Calu3 (cell line): ENCODE measurements at regions not wholly inside any gene's neighbourhood (a gene's known extent, or its start where the extent isn't known, plus 50 kb on each side); places are given as distances from the start of the nearest gene placed in this dataset.

Source experiments
- BruUV-seq: library from RNA; stranded (reverse); fragments of 400-500 nt; replicated peaks from 2 replicates; lab custom pipeline; 2021; lab: Mats Ljungman, UMichigan
- CTCF ChIA-PET: fragments of 300-600 bp; sonication (Branson Sonifier 250); formaldehyde crosslinking; loops from one replicate; lab custom pipeline; 2022; ENCODE audit warnings: antibody characterized with exemption; lab: Charles Lee
- DNase-seq: peaks from one replicate; pipeline ENCODE4 v3.0.0; 2022
- H3K27ac Mint-ChIP-seq: one replicate; pipeline ENCODE4 v1.8.0; 2022; ENCODE audit warnings: mixed read lengths; ENCODE audit not compliant: unreplicated experiment
- H3K27me3 Mint-ChIP-seq: one replicate; pipeline ENCODE4 v1.8.0; 2022; ENCODE audit warnings: mixed read lengths; ENCODE audit not compliant: unreplicated experiment
- H3K36me3 Mint-ChIP-seq: one replicate; pipeline ENCODE4 v1.8.0; 2022; ENCODE audit warnings: mild to moderate bottlenecking, moderate library complexity, mixed read lengths; ENCODE audit not compliant: insufficient read depth, unreplicated experiment
- H3K4me1 Mint-ChIP-seq: one replicate; pipeline ENCODE4 v1.8.0; 2022; ENCODE audit warnings: mild to moderate bottlenecking, low read depth, mixed read lengths; ENCODE audit not compliant: unreplicated experiment
- H3K4me3 Mint-ChIP-seq: one replicate; pipeline ENCODE4 v1.8.0; 2022; ENCODE audit warnings: mild to moderate bottlenecking, low read depth, moderate library complexity, mixed read lengths; ENCODE audit not compliant: unreplicated experiment
- H3K9me3 Mint-ChIP-seq: one replicate; pipeline ENCODE4 v1.8.0; 2022; ENCODE audit warnings: low read depth, mixed read lengths; ENCODE audit not compliant: unreplicated experiment
- CTCF ChIP-seq: fragments of 200-600 bp; IDR thresholded peaks from one replicate; pipeline ENCODE4 v1.8.0; 2022; ENCODE audit warnings: antibody characterized with exemption; ENCODE audit not compliant: unreplicated experiment
- intact Hi-C: fragments of 100-400 bp; cut with micrococcal nuclease; formaldehyde crosslinking; loops from one replicate; pipeline ENCODE4 v1.10.0; 2022; ENCODE audit not compliant: unreplicated experiment

DNA sequence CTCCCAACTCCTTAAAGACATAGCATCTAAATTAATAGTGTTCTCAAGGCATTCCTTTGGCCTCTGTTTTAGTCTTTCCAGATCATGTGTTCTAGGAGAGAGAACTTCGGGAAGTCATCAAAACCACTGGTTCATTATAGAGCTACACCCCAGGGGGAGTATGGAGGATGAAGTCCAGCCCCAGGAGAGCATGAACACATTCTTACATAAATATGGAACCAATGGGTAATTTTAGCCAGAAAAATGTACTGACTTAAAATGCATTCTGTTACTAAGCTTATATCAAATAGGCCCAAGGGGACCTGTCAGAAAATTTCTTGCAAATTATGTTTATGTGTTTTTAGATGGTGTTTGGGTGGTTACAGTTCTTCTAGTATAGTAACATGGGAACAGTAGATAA lies 165.2 kb downstream of the NTMT2 start:
- CTCF ChIA-PET, result no interaction called here
- intact Hi-C loops, result no loop called here
- BruUV-seq, result no TSS peak

DNA sequence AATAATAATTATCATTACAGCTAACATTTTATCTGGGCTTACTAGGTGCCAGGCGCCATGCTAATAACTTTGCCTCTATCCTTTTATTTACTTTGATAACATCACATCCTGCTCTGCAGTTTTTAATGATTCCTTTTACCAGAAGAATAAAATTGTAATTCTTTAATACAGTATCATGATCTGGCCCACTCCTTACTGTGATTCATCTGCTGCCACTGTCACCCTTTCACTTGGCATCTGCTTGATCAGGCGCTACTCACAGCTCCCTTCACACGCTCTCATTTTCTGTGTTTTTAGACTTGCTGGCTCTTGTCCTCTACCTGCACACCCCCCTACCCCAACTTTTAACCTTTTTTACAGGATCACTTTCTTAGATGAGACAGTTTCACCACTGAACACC lies 167.5 kb downstream of the NTMT2 start:
- Mint-ChIP-seq H3K9me3 (no peaks in the 10 kb centered on the region), H3K4me3 (no peak overlapping the region), H3K4me1 (no peaks in the 10 kb centered on the region), H3K27me3 (peaks cover 15% of the 10 kb centered on the region), H3K36me3 (no peaks in the 10 kb centered on the region), H3K27ac (no peak overlapping the region)
- CTCF ChIA-PET, result no interaction called here
- intact Hi-C loops, result no loop called here
- TF ChIP-seq CTCF, result no peak
- no TSS peak for BruUV-seq
- DNase-seq, result no peak

More for the DNA sequence above, 165.2 kb downstream of the NTMT2 start:
- H3K9me3 Mint-ChIP-seq, result no peaks in the 10 kb centered on the region
- H3K4me3 Mint-ChIP-seq, result no peak overlapping the region
- no peak overlapping the region for H3K27ac Mint-ChIP-seq
- no peaks in the 10 kb centered on the region for H3K36me3 Mint-ChIP-seq
- no peak for DNase-seq
- peaks cover 13% of the 10 kb centered on the region for H3K27me3 Mint-ChIP-seq
- TF ChIP-seq CTCF, result no peak
- no peaks in the 10 kb centered on the region for H3K4me1 Mint-ChIP-seq

GRCh38 chr1:170316270-170316669 lies 170.5 kb downstream of the NTMT2 start:
- H3K27ac Mint-ChIP-seq, result no peak overlapping the region
- no peaks in the 10 kb centered on the region for H3K9me3 Mint-ChIP-seq
- TF ChIP-seq CTCF, result no peak
- no peaks in the 10 kb centered on the region for H3K36me3 Mint-ChIP-seq
- H3K4me1 Mint-ChIP-seq, result no peaks in the 10 kb centered on the region
- no peak overlapping the region for H3K4me3 Mint-ChIP-seq
- BruUV-seq, result no TSS peak
- intact Hi-C loops, result no loop called here
- CTCF ChIA-PET, result interaction anchor here (0.5 kb wide), 1 partner anchor 153 kb away, joined by 9 read pairs; no protein-coding TSS in a partner anchor
- peaks cover 15% of the 10 kb centered on the region for H3K27me3 Mint-ChIP-seq
- no peak for DNase-seq

GRCh38 chr1:170318141-170318540 lies 172.4 kb downstream of the NTMT2 start:
- intact Hi-C loops, result no loop called here
- Mint-ChIP-seq H3K27ac (no peak overlapping the region), H3K27me3 (peaks cover 15% of the 10 kb centered on the region)

More at GRCh38 chr1:170318141-170318540, 172.4 kb downstream of the NTMT2 start:
- H3K36me3 Mint-ChIP-seq, result no peaks in the 10 kb centered on the region
- CTCF ChIA-PET, result no interaction called here
- BruUV-seq, result no TSS peak
- H3K4me3 Mint-ChIP-seq, result no peak overlapping the region
- H3K9me3 Mint-ChIP-seq, result no peaks in the 10 kb centered on the region
- no peak for TF ChIP-seq CTCF
- DNase-seq, result no peak
- H3K4me1 Mint-ChIP-seq, result no peaks in the 10 kb centered on the region
